ENCODE measurements at regions not wholly inside any gene's neighbourhood (a gene's known extent, or its start where the extent isn't known, plus 50 kb on each side); places are given as distances from the start of the nearest gene placed in this dataset.

- no peaks in the 10 kb centered on the region for H3K36me3 ChIP-seq (ENCODE audit: control insufficient read depth, insufficient read depth, low read length, severe bottlenecking)
- no peaks in the 10 kb centered on the region for H3K27me3 ChIP-seq (replicated peaks; ENCODE audit: control insufficient read depth, insufficient read depth, low read length)
- no peak overlapping the region for H3K9ac ChIP-seq (ENCODE audit: low read length)
- DNase-seq (ENCODE audit: low read depth), result no peak
- no peak overlapping the region for H3K4me3 ChIP-seq (ENCODE audit: low read length)
- H3K9me3 ChIP-seq (ENCODE audit: control insufficient read depth, low read length), result no peaks in the 10 kb centered on the region
- peaks cover 4% of the 10 kb centered on the region for H3K4me1 ChIP-seq (ENCODE audit: control insufficient read depth, insufficient read depth, low read length)
Measured at GRCh38 chr6:128631031-128631430, 110.6 kb upstream of the PTPRK start.

- Histone ChIP-seq H3K4me1 (ENCODE audit: control insufficient read depth, insufficient read depth, low read length) (peaks cover 5% of the 10 kb centered on the region), H3K27me3 (replicated peaks; ENCODE audit: control insufficient read depth, insufficient read depth, low read length) (no peaks in the 10 kb centered on the region), H3K4me3 (ENCODE audit: low read length) (no peak overlapping the region), H3K36me3 (ENCODE audit: control insufficient read depth, insufficient read depth, low read length, severe bottlenecking) (no peaks in the 10 kb centered on the region), H3K9me3 (ENCODE audit: control insufficient read depth, low read length) (no peaks in the 10 kb centered on the region), H3K9ac (ENCODE audit: low read length) (no peak overlapping the region)
- no peak for DNase-seq (ENCODE audit: low read depth)
Measured at GRCh38 chr6:128630213-128630612, 109.8 kb upstream of the PTPRK start.

GRCh38 chr6:128617285-128617684 is 96.9 kb upstream of the PTPRK start:
- Histone ChIP-seq H3K36me3 (ENCODE audit: control insufficient read depth, insufficient read depth, low read length, severe bottlenecking) (no peaks in the 10 kb centered on the region), H3K4me1 (ENCODE audit: control insufficient read depth, insufficient read depth, low read length) (no peaks in the 10 kb centered on the region), H3K9ac (ENCODE audit: low read length) (no peak overlapping the region), H3K4me3 (ENCODE audit: low read length) (no peak overlapping the region), H3K9me3 (ENCODE audit: control insufficient read depth, low read length) (peaks cover 10% of the 10 kb centered on the region), H3K27me3 (replicated peaks; ENCODE audit: control insufficient read depth, insufficient read depth, low read length) (no peaks in the 10 kb centered on the region)
- no peak for DNase-seq (ENCODE audit: low read depth)

- no peak for DNase-seq (ENCODE audit: low read depth)
- Histone ChIP-seq H3K36me3 (ENCODE audit: control insufficient read depth, insufficient read depth, low read length, severe bottlenecking) (no peaks in the 10 kb centered on the region), H3K9me3 (ENCODE audit: control insufficient read depth, low read length) (peaks cover 10% of the 10 kb centered on the region), H3K9ac (ENCODE audit: low read length) (no peak overlapping the region), H3K4me3 (ENCODE audit: low read length) (no peak overlapping the region), H3K27me3 (replicated peaks; ENCODE audit: control insufficient read depth, insufficient read depth, low read length) (no peaks in the 10 kb centered on the region), H3K4me1 (ENCODE audit: control insufficient read depth, insufficient read depth, low read length) (no peaks in the 10 kb centered on the region)
Measured at GRCh38 chr6:128616342-128616741, 95.9 kb upstream of the PTPRK start.

- no peak overlapping the region for H3K9ac ChIP-seq (ENCODE audit: low read length)
- no peaks in the 10 kb centered on the region for H3K9me3 ChIP-seq (ENCODE audit: control insufficient read depth, low read length)
- H3K36me3 ChIP-seq (ENCODE audit: control insufficient read depth, insufficient read depth, low read length, severe bottlenecking), result no peaks in the 10 kb centered on the region
- DNase-seq (ENCODE audit: low read depth), result no peak
- no peaks in the 10 kb centered on the region for H3K27me3 ChIP-seq (replicated peaks; ENCODE audit: control insufficient read depth, insufficient read depth, low read length)
- no peaks in the 10 kb centered on the region for H3K4me1 ChIP-seq (ENCODE audit: control insufficient read depth, insufficient read depth, low read length)
- H3K4me3 ChIP-seq (ENCODE audit: low read length), result no peak overlapping the region
Measured at GRCh38 chr6:128606611-128607010, 86.2 kb upstream of the PTPRK start.

- H3K9me3 ChIP-seq (ENCODE audit: control insufficient read depth, low read length), result no peaks in the 10 kb centered on the region
Measured at GRCh38 chr6:128605961-128606360, 85.6 kb upstream of the PTPRK start.

GRCh38 chr6:128601060-128601459 is 80.7 kb upstream of the PTPRK start:
- no peaks in the 10 kb centered on the region for H3K27me3 ChIP-seq (replicated peaks; ENCODE audit: control insufficient read depth, insufficient read depth, low read length)
- no peaks in the 10 kb centered on the region for H3K36me3 ChIP-seq (ENCODE audit: control insufficient read depth, insufficient read depth, low read length, severe bottlenecking)
- no peaks in the 10 kb centered on the region for H3K9me3 ChIP-seq (ENCODE audit: control insufficient read depth, low read length)
- DNase-seq (ENCODE audit: low read depth), result no peak
- H3K4me1 ChIP-seq (ENCODE audit: control insufficient read depth, insufficient read depth, low read length), result peaks cover 17% of the 10 kb centered on the region
- no peak overlapping the region for H3K4me3 ChIP-seq (ENCODE audit: low read length)
- H3K9ac ChIP-seq (ENCODE audit: low read length), result no peak overlapping the region

More at GRCh38 chr6:128605961-128606360, 85.6 kb upstream of the PTPRK start:
- Histone ChIP-seq H3K27me3 (replicated peaks; ENCODE audit: control insufficient read depth, insufficient read depth, low read length) (no peaks in the 10 kb centered on the region), H3K9ac (ENCODE audit: low read length) (no peak overlapping the region), H3K36me3 (ENCODE audit: control insufficient read depth, insufficient read depth, low read length, severe bottlenecking) (no peaks in the 10 kb centered on the region), H3K4me1 (ENCODE audit: control insufficient read depth, insufficient read depth, low read length) (no peaks in the 10 kb centered on the region), H3K4me3 (ENCODE audit: low read length) (no peak overlapping the region)
- peak; percentile 39 for DNase-seq (ENCODE audit: low read depth)

GRCh38 chr6:128600397-128600951 is 80.1 kb upstream of the PTPRK start:
- peak; percentile 36 for DNase-seq (ENCODE audit: low read depth)
- no peak overlapping the region for H3K9ac ChIP-seq (ENCODE audit: low read length)
- no peaks in the 10 kb centered on the region for H3K27me3 ChIP-seq (replicated peaks; ENCODE audit: control insufficient read depth, insufficient read depth, low read length)
- peaks cover 23% of the 10 kb centered on the region for H3K4me1 ChIP-seq (ENCODE audit: control insufficient read depth, insufficient read depth, low read length)
- H3K36me3 ChIP-seq (ENCODE audit: control insufficient read depth, insufficient read depth, low read length, severe bottlenecking), result no peaks in the 10 kb centered on the region
- no peaks in the 10 kb centered on the region for H3K9me3 ChIP-seq (ENCODE audit: control insufficient read depth, low read length)
- H3K4me3 ChIP-seq (ENCODE audit: low read length), result no peak overlapping the region

GRCh38 chr6:128599036-128599435 is 78.6 kb upstream of the PTPRK start:
- H3K4me1 ChIP-seq (ENCODE audit: control insufficient read depth, insufficient read depth, low read length), result peaks cover 24% of the 10 kb centered on the region
- no peak overlapping the region for H3K4me3 ChIP-seq (ENCODE audit: low read length)
- H3K27me3 ChIP-seq (replicated peaks; ENCODE audit: control insufficient read depth, insufficient read depth, low read length), result no peaks in the 10 kb centered on the region
- H3K9me3 ChIP-seq (ENCODE audit: control insufficient read depth, low read length), result no peaks in the 10 kb centered on the region
- no peaks in the 10 kb centered on the region for H3K36me3 ChIP-seq (ENCODE audit: control insufficient read depth, insufficient read depth, low read length, severe bottlenecking)
- H3K9ac ChIP-seq (ENCODE audit: low read length), result no peak overlapping the region
- no peak for DNase-seq (ENCODE audit: low read depth)

GRCh38 chr6:128598571-128598970 is 78.2 kb upstream of the PTPRK start:
- H3K27me3 ChIP-seq (replicated peaks; ENCODE audit: control insufficient read depth, insufficient read depth, low read length), result no peaks in the 10 kb centered on the region
- no peaks in the 10 kb centered on the region for H3K36me3 ChIP-seq (ENCODE audit: control insufficient read depth, insufficient read depth, low read length, severe bottlenecking)
- no peak overlapping the region for H3K4me3 ChIP-seq (ENCODE audit: low read length)
- DNase-seq (ENCODE audit: low read depth), result no peak
- peaks cover 24% of the 10 kb centered on the region for H3K4me1 ChIP-seq (ENCODE audit: control insufficient read depth, insufficient read depth, low read length)
- H3K9me3 ChIP-seq (ENCODE audit: control insufficient read depth, low read length), result no peaks in the 10 kb centered on the region
- H3K9ac ChIP-seq (ENCODE audit: low read length), result no peak overlapping the region

GRCh38 chr6:128597956-128598355 is 77.6 kb upstream of the PTPRK start:
- no peak overlapping the region for H3K4me3 ChIP-seq (ENCODE audit: low read length)
- no peak for DNase-seq (ENCODE audit: low read depth)
- H3K9ac ChIP-seq (ENCODE audit: low read length), result no peak overlapping the region
- peaks cover 24% of the 10 kb centered on the region for H3K4me1 ChIP-seq (ENCODE audit: control insufficient read depth, insufficient read depth, low read length)
- no peaks in the 10 kb centered on the region for H3K36me3 ChIP-seq (ENCODE audit: control insufficient read depth, insufficient read depth, low read length, severe bottlenecking)
- H3K27me3 ChIP-seq (replicated peaks; ENCODE audit: control insufficient read depth, insufficient read depth, low read length), result no peaks in the 10 kb centered on the region
- H3K9me3 ChIP-seq (ENCODE audit: control insufficient read depth, low read length), result no peaks in the 10 kb centered on the region

- Histone ChIP-seq H3K27me3 (replicated peaks; ENCODE audit: control insufficient read depth, insufficient read depth, low read length) (no peaks in the 10 kb centered on the region), H3K9me3 (ENCODE audit: control insufficient read depth, low read length) (no peaks in the 10 kb centered on the region), H3K4me3 (ENCODE audit: low read length) (no peak overlapping the region), H3K36me3 (ENCODE audit: control insufficient read depth, insufficient read depth, low read length, severe bottlenecking) (no peaks in the 10 kb centered on the region), H3K4me1 (ENCODE audit: control insufficient read depth, insufficient read depth, low read length) (peaks cover 24% of the 10 kb centered on the region), H3K9ac (ENCODE audit: low read length) (no peak overlapping the region)
- no peak for DNase-seq (ENCODE audit: low read depth)
Measured at GRCh38 chr6:128597004-128597403, 76.6 kb upstream of the PTPRK start.
